ENCODE measurements at regions not wholly inside any gene's neighbourhood (a gene's known extent, or its start where the extent isn't known, plus 50 kb on each side); places are given as distances from the start of the nearest gene placed in this dataset.
"Not testable (repeated sequence)": the region's sequence is repeated elsewhere in the genome, so short reads cannot be mapped to it uniquely, and the experiment has no call there.

DNA sequence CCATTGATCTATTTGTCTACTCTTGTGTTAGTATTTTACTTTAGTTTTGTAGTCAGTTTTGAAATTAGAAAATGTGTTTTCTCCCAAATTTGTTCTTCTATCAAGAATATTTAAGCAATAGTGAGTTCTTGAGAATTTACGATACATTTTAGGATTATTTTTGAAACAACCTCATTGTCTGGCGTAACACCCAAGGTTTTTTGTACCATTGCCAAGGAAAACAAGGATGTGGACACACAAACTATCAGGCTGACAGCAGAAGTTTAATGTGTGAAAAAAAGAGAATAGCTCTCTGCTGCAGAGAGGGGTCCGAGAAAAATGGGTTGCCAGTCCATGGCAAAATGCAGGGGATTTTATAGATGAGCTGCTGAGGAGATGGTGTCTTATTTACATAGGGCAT lies 865.1 kb upstream of the CNTN5 start:
- DNase-seq (ENCODE audit: low spot score), result no peak

DNA sequence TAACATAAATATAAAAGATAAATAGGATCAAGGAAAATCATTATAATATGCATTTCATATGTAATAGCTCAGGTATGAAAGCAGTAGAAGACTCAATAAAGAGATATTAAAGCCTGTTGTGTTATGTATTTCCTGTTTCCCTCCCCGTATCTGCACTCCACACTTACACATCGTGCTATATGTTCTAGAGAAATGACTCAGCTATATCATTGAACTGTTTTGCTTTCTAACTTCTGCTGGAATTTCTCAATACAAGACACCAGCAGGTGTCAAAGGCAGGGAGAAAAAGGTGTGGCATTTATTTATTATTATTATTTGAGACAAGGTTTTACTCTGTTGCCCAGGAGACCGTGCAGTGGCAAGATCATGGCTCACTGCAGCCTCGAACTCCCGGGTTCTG lies 842.8 kb upstream of the CNTN5 start:
- no peak for DNase-seq (ENCODE audit: low spot score)

DNA sequence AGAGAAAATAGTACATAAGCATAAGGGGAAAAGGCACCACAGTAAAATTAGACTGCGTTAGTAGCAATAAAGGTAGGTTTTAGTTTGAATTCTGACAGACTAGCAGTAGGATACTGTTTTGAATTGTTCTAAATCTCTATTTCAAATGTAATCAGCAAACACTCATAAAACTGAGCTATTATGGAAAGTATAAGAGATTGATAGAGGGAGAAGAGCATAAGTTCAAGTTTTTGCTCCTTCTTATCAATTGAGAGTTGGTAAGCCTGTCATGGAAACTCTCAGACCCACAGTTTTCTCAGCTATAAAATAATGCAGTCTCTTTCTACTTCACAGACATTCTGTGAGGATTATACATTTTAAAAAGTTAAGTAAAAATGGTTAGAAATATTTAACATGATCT lies 840.2 kb upstream of the CNTN5 start:
- no peak for DNase-seq (ENCODE audit: low spot score)

DNA sequence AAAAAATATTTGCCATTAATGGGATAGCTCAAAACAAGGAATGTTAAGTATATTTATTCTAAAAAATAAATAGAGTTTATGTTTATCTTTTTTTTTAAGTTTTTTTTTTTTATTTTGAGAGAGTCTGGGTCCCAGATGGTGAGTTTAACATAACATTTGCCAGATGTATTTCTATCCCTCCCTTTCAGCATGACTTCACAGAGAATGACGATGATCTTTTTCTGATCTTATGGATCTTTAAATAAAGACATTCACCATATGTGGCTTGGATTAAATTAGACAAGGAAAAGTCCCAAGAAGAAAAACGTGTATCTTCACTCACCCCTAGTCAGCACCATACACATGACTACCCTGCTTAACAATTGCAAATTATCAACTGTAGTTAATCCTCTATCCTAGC lies 839.8 kb upstream of the CNTN5 start:
- DNase-seq (ENCODE audit: low spot score), result no peak

DNA sequence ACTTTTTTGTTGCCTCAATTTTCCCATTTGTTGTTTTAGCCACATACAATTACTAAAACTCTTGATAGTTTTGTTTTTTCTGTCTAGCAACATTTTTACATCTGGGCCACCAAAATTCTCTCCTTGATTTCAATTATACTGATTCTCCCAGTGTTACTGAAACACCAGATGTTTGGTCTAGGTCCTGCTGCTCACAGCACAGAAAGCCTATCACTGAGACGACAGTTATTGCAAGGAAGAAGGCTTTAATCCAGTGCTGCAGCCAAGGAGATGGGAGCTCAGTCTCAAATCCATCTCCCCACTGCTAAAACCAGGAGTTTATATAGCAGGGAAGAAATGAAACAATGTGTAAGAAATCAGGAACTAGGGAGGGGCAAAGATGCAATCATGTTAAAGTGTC lies 837.7 kb upstream of the CNTN5 start:
- DNase-seq (ENCODE audit: low spot score), result no peak

DNA sequence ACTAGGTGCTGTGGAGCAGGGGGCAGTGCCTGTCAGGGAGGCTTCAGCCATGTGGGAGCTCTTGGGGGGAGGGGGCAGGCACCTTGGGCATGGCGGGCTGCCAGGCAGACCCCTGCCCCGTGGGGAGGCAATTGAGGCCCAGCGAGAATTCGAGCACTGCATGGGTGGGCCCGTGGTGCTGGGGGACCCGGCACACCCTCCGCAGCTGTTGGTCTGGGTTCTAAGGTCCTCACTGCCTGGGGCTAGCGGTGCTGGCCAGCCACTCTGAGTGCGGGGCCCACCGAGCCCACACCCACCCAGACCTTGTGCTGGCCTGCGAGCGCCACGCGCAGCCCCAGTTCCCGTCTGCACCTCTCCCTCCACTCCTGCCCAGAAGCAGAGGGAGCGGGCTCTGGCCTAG lies 835.5 kb upstream of the CNTN5 start:
- no peak for DNase-seq (ENCODE audit: low spot score)

DNA sequence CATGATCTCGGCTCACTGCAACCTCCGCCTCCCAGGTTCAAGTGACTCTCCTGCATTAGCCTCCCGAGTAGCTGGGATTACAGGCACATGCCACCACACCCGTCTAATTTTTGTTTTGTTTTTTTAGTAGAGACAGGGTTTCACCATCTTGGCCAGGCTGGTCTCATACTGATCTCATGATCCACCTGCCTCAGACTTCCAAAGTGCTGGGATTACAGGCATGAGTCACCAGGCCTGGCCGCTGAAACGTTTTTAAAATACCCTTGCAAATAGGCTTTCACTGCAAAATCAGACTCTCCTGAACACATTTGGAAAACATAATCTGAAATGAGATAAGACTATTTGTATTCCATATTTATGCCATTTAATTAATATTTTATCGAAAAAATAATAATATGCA lies 826.1 kb upstream of the CNTN5 start:
- no peak for DNase-seq (ENCODE audit: low spot score)

DNA sequence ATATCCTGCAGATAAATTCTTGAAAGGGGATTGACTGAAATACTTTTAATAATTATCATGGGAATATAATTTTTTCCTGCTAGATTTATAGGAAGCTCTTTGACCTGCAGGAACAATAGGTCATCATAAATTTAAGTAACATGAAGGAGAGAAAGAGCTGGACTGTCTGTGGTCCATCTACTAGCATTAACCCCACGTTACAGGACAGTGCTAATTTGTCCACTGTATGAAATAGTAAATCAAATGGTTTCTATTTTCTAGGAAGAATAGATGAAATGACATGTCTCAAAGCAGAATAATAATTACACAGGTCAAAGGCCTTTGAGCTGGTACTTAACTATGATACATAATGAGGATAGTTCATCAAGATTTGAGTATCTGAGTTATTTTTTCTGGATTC lies 825.4 kb upstream of the CNTN5 start:
- no peak for DNase-seq (ENCODE audit: low spot score)

DNA sequence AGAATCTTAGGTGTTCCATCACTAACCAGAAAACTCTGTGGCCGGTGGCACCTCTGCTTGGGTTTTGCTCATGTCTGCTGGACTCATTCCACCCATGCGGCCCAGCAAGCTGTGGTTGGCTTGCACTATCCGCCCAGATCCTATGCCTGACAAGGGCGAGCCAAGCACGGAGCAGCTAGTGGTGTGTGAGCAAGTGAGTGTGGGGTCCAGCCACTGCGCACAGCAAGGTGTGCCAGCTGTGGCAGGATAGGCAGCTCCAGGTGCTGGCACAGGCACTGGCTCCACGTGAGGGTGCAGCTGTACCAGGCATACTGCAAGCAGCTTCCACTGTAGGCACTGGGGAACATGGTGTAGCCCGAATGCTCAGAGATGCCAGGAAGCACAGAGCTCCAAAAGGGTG lies 813.7 kb upstream of the CNTN5 start:
- no peak for DNase-seq (ENCODE audit: low spot score)

DNA sequence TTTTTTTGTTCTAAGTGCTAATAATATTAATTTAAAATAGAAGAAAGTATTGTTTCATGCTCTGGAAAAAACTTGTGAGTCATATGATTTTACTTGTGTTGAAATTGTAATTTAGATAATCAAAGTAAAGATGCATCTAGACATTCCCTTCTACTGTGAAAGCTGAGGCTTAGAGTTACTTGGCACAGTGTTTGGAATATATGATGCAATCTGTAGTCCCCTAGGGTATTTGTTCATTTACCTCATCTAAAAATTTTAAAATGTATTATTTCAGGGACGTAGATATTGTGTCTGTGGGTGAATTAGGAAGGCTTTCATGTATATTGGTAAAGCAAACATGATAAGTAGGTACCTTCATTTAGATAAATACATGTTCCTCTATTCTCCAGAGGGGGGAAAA lies 793.5 kb upstream of the CNTN5 start:
- no peak for DNase-seq (ENCODE audit: low spot score)

DNA sequence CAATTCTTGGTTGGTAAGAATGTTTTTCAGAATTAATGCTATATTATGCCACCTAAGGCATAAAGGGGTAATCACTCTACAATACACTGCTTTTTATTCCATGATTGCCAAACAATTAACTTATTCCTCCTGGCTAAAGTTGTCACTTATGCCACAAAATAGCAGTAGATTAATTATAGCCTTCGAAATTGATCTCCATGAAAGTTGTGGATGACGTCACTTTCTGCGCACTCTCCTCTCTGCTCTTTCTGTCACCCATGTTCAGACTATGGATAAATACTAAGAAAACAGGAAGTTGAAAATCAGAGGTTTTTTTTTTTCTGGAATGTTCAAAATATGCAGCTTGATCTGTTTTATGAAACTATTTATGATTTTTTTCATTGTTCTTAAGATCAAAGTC lies 790.1 kb upstream of the CNTN5 start:
- no peak for DNase-seq (ENCODE audit: low spot score)

DNA sequence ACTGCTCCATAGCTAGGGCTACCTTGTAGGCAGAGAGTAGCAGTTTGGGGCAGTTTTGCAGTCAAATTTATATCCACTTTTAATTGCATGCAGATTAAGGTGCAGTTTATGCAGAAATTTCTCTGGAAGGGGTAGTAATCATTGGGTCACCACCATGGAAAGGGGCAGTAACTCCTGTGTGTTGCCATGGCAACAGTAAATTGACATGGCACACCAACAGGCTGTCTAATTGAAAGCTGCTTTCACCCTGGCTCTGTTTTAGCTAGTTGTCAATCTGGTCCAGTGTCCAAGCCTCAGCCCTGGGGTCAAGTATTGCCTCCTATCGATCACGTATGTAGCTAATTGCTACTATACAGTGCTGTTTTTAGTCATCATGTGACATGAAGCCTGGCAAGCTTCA lies 786.1 kb upstream of the CNTN5 start:
- DNase-seq (ENCODE audit: low spot score), result no peak

DNA sequence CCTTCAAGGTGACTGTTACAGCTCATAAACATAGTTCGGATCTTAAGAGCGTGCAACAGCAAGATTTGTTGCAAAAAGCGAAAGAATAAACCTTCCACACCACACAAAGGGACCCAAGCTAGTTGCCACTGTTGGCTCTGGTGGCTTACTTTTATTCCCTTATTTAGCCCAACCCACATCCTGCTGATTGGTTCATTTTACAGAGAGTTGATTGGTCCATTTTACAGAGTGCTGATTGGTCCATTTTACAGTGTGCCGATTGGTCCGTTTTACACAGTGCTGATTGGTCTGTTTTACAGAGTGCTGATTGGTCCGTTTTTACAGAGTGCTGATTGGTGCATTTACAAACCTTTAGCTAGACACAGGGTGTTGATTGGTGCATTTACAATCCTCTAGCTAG lies 776.9 kb upstream of the CNTN5 start:
- DNase-seq (ENCODE audit: low spot score), result no peak

DNA sequence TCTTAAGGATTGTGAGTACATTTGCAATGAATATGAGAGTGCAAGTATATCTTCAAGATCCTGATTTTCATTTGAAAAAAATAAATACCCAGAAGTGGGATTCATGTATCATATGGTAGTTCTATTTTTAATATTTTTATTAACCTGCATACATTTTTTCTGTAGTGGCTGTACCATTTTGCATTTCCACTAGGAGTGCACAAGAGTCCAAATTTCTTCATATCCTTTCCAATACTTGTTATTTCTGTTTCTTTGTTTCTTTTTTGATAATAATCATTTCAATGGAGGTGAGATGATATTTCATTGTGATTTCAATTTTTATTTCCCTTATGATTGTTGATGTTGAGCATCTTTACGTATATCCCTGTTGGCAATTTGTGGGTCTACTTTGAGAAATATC lies 759.8 kb upstream of the CNTN5 start:
- DNase-seq (ENCODE audit: low spot score), result no peak

DNA sequence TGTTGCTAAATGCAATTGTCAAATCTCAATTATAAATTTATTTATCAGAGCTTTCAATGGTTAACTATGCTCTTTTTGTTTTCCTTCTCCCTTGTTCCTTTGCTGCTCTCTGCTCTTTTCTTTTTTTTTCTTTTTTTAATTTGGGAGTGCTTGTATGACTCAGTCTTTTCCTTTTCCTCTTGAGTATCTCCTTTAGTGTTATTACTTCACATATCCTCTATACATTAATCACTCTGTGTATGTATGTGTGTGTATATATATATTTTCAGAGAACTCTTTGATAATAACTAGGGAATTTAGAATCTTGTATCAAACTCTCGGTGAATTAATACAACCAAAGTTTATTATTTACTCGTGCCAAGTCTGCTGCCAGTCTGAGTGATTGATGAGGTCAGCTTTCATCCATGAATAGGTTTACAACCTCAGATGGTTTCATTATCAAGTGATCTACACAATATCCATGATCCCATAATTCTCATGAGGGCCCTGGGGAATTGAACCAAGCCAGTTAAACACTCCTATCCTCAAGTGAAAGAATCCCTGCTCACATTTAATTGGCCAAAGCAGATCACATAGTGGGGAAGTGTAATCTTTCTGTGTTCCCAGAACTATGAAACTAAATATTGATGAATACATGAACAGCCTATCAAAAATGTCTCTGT lies 743.4 kb upstream of the CNTN5 start:
- no peak for DNase-seq (ENCODE audit: low spot score)

DNA sequence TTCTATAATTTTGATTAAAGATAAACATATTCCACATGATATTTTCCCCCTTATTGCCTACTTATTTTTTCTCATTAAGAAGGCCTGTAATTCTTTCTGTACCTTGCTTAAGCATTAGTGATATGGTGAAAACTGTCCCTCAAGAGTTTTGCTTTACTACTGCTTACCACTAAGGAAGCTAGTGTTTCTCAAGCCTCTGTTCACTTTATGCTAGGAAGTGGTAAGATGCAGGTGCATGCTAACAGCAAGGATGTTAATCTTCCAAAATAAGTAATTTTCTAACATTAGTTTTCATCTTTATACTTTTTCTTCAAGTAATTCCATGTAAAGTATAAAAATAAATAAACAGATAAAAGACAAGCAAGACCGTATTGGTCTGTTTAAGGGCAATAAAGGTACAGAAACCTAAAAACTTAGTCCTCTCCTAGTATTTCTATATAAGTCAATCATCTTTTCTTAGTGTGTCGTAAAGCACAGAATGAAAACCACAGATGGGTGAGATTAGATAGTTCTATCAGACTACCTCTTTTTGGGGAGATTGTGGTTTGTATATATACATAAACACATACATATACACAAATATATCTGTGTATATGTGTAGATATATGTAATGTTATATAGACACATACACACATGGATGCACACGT lies 731.0 kb upstream of the CNTN5 start:
- DNase-seq (ENCODE audit: low spot score), result no peak

DNA sequence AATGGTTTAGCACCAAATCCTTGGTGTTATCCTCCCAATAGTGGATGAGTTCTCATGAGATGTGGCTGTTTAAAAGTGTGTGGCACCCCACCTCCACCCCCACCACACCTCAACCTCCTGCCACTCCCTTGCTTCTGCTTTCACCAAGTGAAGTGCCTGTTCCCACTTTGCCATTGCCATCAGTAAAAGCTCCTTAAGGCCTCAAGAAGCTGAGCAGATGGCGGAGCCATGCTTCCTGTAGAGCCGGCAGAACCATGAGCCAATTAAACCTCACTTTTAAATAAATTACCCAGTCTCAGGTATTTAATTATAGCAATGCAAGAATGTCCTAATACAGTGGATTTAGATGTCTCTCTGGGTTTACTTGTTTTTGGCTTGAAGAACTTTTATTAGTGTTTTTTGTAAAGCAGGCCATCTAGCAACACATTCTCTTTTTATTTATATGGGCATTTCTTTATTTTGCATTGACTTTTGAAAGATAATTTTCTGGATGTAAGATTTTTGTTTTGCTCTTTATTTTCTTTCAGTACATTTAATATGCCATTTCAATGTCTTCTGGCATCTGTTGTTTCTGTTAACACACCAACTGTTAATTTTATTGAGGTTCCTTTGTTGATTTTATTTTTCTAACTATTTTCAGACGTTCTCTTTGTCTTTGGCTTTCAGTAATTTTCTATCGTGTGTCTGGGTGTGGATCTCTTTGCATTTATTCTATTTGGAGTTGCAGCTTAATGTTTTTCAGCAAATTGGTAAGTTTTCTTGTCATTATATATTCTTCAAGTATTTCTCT lies 724.5 kb upstream of the CNTN5 start:
- no peak for DNase-seq (ENCODE audit: low spot score)

DNA sequence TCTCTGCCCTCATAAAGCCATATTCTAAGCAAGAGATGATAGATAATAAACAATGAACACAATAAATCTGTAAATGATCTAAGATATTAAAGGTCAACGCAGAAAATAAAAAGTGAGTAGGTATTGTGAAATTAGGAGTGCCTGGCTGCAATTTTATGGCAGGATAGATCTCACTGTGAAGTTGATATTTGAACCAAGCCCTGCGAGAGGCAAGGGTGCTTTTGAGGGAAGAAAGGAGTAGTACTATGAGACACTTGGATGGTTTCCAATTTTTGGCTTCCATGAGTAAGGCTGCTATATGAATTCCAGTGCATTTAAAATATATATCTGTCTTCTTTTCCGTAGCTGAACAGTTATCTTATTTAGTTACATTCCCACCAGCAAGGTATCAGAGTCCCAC lies 720.0 kb upstream of the CNTN5 start:
- DNase-seq (ENCODE audit: low spot score), result no peak

DNA sequence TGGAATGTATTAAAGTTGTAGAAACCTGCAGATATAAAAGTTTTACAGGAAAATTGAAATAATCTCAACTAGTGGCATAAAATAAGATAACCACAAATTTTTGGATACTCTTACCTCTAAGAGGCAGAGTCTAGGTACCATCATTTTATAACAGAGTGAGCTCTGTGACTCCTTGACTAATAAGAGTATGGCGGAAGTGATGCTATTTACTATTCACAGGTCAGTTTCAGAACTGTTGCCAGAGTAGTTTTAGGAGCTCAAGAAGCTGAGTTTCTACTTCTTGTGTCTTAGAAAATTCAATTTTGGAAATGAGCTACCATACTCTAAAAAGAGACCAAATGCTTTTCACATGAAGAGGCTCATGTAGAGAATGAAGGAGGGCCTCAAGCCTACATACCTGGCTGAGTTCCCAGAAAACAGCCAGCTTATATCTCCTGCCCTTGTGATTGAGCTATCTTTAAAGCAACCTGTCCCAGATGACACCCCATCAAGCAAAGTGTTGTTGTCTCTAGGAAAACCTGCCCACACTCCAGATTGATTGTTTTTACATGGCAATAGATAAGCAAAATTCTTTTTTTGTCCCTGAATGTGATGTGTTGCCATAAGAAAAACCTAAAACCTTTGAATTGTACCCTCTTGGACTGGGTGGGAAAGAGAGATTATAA lies 712.8 kb upstream of the CNTN5 start:
- DNase-seq (ENCODE audit: low spot score), result no peak

DNA sequence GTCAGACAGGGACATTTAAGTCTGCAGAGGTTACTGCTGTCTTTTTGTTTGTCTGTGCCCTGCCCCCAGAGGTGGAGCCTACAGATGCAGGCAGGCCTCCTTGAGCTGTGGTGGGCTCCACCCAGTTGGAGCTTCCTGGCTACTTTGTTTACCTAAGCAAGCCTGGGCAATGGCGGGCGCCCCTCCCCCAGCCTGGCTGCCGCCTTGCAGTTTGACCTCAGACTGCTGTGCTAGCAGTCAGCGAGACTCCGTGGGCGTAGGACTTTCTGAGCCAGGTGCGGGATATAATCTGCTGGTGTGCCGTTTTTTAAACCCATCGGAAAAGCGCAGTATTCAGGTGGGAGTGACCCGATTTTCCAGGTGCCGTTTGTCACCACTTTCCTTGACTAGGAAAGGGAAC lies 690.4 kb upstream of the CNTN5 start:
- not testable (repeated sequence) for DNase-seq (ENCODE audit: low spot score)

DNA sequence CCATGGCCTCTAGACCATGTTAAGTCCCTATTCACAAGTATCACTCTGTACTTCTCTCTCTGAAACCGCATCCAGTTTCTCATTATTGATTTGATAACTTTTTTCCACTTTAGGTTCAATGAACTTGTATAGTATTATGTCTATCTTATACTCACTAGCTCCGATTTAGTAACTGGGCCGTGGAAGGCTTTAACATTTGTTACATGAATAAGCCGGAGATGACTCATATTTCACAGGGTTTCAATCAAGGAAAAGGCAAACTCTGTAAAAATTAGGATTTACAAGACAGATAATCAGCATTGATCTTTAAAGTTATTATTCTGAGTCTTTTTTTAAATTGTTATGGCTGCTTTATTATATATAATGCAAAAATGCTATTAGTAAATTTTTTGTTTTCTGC lies 662.2 kb upstream of the CNTN5 start:
- no peak for DNase-seq (ENCODE audit: low spot score)

DNA sequence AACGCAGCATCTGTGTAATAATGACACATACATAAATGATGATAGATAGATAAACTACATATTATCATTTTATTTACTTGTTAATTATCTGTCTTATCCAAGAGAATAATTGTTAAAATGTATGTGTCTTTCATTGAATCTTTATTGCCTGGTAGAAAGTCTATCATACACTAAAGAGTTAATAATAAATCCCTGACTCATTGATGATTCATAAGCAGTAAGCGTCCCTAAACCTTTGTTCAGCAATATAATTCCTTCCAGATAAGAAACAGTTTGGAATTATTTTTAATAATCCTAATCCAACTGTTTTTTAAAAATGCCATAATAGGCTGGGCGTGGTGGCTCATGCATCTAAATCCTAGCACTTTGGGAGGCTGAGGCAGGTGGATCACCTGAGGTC lies 655.6 kb upstream of the CNTN5 start:
- DNase-seq (ENCODE audit: low spot score), result no peak

DNA sequence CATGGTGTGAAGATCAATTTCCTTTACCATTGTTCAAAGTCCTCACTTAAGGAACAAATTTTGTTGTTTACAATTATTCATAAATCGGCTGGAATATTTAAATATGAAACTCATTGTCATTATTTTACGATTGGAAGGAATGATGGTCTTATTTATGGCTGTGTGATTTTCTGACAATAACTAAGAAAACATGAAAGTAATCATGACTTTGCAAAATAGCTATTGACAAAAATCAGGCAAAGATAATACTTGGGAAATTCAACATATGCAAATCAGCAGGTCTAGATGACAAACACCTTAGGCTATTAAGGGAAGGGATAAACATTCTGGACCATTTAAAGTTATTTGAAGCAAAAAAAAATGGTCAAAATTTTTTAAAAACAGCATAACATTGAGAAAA lies 654.8 kb upstream of the CNTN5 start:
- DNase-seq (ENCODE audit: low spot score), result no peak
